Right lung (tissue), 2 donors: ENCODE measurements at regions not wholly inside any gene's neighbourhood (a gene's known extent, or its start where the extent isn't known, plus 50 kb on each side); places are given as distances from the start of the nearest gene placed in this dataset.
A peak's percentile ranks its signal among the peaks of the same experiment; 100 is the strongest.
"Not testable (repeated sequence)": the region's sequence is repeated elsewhere in the genome, so short reads cannot be mapped to it uniquely, and the experiment has no call there.

Experiments used
- DNase-seq, 2 donors: peaks; one replicate each; pipeline ENCODE4 v3.0.0-alpha.2; 2013

DNA sequence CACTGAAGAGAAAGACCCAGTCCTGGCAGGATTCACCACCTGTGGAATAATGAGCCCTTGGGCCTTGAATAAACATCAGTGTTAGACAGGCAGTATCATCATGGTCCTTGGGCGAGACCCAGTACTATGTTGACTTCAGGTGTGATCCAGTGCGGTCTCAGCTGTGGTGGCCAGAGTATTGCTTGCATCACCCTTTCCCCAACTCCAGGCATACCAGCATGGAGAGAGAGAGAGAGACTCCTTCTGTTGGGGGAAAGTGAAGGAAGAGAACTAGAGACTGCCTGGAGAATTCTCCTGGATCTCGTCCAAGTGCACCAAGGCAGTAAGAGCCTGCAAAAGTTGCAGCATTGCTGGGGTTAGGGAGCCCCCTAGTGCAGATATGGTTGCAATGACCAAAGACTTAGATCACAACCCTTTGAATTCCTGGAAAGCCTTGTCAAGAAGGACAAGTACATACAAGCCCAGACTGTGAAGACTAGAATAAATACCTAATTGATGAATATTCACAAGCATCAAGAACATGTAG is 61.1 kb upstream of the VAMP7 start:
- peak; percentile 38 to 60 for DNase-seq

DNA sequence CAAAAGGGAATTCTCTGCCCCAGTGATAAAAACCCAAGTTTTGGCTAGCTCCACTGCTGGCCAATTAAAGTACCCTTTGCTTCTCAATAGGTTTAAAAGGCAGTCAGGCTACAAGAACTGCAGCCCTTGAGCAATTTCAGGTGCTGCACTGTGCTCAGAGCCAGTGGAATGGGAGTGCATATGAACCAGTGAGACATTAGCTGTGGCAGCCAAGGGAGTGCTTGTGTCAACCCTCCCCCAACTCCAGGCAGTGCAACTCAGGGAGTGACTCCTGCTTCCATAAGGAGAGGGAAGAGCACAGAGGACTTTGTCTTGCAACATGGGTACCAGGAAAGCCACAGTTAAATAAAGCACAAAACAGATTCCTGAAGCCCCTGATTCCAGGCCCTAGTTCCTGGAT is 61.6 kb upstream of the VAMP7 start:
- DNase-seq = no peak

DNA sequence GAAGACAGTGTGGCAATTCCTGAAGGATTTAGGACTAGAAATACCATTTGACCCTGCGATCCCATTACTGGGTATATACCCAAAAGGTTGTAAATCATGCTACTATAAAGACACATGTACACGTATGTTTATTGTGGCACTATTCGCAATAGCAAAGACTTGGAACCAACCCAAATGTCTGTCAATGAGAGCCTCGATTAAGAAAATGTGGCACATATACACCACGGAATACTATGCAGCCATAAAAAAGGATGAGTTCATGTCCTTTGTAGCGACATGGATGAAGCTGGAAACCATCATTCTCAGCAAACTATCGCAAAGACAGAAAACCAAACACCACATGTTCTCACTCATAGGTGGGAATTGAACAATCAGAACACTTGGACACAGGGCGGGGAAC is 66.8 kb upstream of the VAMP7 start:
- DNase-seq = not testable (repeated sequence)

DNA sequence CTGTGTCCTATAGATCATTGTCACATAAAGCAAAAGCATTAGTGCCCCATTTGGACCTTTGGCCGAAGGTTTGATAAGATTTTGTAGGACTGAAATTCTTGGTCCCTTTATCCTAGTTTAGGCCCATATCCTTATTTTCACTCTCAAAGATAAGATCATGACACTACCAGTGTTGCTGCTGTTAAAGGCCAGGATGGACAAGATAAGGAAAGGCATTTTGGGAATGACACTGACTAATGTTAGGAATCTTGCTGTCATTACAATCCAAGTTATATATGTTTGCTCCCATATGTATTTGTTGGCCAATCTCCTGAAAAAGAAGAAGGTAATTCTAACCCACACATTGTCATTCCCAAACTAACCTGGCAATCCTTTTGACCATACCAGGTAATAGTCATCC is 101.3 kb upstream of the VAMP7 start:
- no peak for DNase-seq

DNA sequence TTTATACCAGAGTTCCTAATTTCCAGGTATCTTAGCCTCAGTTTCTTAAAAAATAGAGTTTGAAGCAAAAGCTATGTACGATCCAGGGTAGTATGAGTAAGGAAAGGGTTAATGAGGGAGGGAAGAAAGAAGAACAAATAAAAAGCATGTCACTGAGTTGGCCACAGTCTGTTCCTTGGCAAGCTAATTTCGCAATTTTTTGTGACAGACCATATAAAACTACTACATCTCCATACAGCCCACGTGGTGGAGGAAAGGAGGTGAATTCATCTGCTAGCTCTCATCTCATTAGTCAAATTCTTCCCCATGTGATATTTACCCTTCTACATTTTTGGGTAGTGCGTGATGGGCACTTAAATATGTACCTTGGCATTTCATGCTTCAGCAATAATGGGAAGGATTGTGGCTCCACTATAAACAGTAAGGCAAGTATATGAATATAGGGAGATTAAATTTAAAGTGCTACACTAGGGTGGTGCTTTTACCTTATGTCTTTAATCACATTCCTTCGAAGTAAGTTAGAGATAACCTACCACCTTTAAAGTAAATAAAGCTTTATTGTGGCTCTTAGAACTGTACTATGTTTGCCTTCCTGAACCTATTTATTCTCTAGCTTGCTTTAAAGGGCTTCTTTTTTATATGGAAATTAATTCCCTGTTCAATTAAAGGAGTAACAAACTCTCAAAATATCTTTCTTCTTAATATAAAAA is 102.1 kb upstream of the VAMP7 start:
- DNase-seq = no peak

DNA sequence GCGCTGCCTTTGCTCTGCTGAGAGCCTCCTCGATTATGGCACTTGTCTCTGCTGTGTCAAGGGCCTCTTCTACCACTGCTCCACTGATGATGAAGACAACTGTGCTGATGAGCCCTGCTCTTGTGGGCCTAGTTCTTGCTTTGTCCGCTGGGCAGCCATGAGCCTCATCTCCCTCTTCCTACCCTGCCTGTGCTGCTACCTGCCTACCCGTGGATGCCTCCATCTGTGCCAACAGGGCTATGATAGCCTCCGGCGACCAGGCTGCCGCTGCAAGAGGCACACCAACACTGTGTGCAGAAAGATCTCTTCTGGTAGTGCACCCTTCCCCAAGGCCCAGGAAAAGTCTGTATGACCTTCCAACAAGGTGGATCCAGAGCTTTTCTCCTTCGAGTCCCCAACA is 106.8 kb upstream of the VAMP7 start:
- no peak for DNase-seq

DNA sequence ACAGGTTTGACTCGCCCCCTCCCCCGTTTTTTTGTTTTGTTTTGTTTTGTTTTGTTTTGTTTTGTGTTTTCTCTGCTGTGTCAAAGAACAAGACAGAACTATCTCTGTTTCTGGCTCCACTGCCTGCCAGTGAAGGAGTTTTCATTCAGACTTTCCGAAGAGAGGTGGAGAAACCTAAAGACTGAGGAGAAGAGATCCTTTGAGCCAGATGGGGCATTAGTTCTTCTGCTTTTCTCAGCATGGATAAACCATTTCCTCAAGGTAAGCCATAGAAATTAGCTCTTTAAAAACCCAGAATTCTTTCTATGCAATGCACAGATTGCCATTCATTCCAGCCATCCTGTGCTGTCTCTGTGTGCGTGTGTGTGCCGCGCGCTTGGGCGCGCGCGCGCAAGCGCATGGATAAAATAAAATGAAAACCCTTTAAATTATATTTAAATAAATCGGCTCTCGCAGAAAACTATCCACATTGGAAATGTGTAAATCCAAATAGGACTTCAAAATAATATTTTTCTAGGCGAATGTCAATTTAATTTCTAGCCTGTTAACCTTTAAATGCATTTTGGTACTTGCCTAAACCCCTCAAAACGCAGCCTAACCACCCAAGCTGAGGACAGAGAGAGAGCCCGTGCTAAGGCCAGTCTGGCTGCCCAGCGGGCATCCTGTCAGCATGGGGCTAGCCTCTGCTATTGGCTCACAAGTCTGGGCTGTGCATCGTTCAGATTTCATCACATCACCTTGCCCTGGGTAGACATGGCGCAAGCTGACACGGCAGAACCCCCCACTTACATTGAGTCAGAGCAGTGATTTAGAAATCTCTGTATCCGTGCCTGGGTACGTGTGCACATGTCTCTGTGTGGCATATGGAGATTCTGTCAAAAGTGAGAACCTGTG is 113.0 kb upstream of the VAMP7 start:
- no peak for DNase-seq

DNA sequence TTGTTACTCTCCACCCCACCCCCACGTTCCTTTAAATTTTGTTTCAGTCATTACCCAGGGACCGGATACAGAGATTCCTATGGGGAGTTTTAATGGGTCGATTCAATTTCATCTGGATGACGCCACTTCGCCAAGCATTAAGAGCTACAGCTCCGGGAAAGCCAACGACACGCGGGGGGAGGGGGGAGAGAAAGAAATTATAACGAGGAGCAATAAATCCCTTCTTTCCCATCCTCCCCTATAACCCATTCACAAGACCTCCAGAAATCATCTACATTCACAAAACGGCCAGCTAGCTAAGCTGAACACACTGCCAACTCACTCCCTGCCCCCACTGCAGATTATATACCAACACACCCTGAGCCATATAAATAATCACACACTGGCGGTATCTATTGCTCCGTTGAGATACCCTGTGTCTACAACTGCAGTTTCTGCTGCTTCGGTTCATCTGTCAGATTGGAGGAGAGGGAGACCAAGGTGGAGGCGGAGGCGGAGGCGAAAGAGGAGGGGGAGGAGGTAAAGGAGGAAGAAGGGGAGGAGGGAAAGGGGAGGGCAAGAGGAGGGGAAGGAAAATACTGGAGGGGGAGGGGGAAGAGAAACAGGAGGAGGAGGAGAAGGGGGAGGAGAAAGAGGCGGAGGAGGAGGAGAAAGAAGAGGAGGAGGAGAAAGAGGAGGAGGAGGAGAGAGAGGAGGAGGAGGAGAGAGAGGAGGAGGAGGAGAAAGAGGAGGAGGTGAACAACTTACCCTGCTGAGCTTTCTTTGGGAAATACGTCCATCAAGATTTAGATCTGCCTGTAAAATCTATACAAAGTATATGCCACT is 113.9 kb upstream of the VAMP7 start:
- peak; percentile 60 to 76 for DNase-seq

DNA sequence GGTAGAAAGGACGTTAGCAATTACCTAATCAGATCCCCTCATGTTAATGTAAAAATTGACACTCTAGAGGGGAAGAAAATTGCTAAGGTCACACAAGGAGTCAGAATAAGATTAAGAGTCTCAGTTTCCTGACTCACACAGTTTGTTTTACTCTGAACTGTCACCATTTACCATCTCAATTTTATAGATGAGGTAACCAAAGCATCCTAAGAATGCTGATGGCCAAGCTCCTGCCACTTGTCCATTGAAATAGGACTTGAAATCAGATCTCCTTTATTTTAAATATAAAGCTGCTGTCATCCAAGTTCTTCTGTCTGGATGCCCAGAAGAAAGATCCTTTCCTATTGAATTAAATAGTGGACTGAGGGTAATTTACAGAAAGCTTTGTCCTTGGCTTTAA is 114.8 kb upstream of the VAMP7 start:
- no peak for DNase-seq

DNA sequence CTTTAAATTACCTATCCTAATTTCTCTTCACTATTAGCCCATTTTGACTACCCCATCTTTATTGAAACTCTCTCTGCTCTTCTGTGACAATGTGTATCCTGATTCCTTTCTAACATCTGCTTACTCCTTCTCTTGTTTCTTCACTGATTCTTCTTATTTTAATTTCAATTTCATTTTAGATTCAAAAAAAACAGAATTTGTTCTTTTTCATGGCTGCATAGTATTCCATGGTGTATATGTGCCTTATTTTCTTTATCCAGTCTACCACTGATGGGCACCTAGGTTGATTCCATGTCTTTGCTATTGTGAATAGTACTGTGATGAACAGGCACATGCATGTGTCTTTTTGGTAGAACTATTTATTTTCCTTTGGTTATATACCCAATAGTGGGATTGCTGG is 120.0 kb upstream of the VAMP7 start:
- no peak for DNase-seq

DNA sequence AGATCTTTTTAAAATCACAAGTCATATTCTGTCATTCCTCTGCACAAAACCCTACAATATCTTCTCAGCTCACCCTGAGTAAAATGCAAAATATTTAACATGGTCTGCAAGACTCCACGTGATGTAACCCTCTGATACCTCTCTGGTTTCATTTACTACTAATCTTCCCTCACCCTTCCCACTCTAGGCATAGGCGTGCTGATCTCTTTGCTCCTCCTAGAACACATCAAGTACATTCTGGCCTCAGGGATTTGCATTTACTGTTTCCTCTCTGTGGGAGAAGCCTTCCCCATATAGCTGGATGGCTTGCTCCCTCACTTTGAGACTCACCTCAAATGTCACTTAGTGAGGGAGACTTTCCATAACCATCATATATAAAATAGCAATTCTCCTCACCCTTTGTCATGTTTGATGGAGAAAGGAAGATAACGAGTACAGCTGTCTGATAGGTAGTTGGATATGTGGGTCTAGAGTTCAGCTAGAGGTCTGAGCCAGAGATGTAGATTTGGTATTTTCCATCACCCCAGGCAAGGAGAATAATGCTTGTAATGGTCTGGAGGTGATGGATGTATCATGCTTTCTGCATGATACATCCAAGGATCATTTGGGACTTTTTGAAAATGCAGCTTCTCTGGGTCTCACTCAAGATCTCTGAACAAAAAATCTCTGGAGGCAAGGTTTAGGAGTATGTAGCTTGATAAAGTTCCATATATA is 123.9 kb upstream of the VAMP7 start:
- no peak for DNase-seq

DNA sequence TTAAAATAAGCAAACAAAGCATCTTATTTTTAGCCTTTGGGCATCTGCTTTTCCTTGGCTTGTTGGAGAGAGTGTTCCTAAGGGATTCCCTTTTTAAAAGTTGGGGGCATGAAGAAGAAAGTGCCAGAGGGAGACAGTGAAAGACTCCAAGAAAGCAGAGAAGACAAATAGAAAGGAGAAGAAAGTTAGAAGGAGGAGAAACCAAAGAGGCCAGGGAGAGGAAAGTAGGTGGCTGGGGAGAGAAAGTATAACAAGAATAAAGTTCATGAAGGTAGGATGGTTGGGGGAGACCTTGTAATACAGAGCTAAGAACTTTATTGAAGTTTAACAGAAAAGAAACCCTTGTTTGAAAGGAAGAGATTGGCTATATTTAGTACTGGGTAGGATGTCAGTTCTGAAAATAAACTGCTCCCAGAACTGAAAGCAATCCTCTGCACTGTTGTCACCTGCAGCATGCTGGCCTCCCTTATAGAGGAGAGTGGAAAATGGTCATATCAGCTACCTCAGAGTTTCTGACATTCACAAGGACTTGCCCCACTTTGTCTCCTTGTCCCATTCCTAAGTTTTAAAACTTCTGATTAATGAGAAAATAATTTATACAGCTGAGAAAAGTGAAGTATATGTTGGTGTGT is 125.3 kb upstream of the VAMP7 start:
- DNase-seq = no peak

DNA sequence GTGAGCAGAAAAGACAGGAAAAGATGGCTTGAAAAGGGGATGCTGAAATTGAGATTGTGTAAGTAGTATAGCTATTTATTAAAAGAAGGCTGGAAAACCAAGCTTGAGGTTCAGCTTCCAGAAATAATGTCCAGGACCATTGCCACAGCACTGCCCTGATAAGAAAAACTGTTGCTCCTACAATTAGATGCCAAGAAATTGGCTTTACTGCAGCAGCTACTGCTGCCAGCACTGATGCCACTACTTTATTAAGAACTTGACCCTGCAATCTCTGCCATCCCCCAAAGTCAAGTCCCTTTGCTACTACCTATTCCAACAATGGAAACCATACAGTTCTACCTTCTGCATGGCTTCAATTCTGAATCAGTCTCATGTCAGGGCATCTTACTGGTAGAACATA is 130.0 kb upstream of the VAMP7 start:
- DNase-seq = no peak

DNA sequence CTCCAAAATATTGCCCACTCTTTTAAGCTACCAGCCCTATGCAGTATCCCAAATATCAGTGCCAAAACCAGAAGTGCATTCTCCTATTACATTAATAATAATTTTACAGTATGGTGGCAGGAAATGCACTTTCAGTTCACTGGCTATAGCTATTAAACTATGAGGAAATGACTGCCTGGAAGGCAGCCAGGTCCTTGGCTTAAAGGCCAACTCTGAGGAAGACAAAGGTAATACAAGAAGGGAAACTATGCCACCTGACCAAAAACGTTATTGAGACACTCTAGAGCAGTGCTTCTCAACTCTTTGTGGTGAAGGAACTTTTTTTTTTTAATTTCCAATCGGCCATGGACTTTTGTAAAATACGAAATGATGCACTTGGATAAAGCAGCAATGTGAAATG is 133.6 kb upstream of the VAMP7 start:
- DNase-seq = no peak

DNA sequence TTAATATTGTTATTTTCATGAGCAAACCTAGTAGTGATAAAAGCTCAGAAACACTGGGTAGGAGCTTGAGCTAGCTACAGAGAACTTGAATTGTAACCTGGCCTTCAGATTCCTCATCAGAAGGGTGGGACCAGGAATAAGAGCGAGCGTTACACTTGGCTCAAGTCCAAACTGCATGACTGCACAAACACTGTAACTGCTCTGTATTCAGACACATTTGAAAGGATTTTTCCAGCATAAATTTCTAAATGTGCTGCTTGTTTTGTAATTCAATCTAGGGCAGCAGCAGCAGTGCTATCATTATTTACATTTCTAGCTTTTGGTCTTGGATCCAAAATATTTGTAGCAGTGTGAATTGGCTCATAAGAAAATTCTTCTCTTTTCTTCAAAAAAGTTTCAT is 133.0 kb upstream of the TMLHE start:
- no peak for DNase-seq

DNA sequence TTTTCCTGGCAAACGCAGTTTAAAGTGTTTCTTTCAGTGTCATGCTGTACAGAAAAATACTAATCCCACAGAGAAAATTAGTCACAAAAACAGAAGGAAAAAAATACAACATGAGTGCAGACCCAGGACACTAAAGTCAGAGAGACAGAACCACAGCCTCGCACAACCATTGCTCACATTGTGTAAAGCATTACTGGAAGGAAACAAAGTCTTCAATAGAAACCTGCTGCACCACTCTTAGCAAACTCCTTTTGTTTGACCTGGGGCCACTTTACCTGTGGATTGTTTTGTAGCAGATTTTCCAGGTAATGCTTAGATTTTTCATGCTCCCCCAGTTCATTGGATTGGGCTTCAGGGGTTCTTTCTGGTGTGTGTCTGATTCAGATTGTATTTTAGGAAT is 131.8 kb upstream of the TMLHE start:
- DNase-seq = no peak

DNA sequence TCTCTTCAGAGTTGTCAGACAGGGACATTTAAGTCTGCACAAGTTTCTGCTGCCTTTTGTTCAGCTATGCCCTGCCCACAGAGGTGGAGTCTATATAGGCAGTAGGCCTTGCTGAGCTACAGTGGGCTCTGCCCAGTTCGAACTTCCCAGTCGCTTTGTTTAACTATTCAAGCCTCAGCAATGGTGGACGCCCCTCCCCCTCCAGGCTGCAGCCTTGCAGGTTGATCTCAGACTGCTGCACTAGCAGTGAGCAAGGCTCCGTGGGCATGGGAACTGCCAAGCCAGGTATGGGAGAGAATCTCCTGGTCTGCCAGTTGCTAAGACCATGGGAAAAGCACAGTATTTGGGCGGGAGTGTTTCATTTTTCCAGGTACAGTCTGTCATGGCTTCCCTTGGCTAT is 115.6 kb upstream of the TMLHE start:
- not testable (repeated sequence) for DNase-seq

DNA sequence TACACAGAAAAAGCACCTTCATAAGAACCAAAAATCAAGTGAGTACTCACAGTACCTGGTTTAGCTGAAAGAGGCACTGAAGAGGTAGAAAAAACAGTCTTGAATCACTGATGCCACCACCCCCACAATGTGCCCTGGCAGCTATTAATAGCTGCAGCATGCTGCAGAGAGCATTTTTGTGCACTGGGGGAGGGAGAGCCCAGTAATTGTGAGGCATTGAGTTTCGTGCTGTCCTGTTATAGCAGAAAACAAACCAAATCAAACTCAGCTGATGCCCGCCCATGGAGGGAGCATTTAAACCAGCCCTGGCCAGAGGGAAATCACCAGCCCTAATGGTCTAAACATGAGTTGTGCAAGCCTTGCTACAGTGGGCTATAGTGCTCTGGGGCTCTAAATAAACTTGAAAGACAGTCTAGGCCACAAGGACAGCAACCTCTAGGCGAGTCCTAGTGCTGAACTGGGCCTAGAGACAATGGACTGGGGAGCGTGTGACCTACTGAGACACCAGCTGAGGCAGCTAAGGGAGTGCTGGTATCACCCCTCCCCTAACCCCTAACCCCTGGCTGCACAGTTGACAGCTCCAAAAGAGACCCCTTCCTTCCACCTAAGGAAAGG is 106.3 kb upstream of the TMLHE start:
- DNase-seq = no peak

DNA sequence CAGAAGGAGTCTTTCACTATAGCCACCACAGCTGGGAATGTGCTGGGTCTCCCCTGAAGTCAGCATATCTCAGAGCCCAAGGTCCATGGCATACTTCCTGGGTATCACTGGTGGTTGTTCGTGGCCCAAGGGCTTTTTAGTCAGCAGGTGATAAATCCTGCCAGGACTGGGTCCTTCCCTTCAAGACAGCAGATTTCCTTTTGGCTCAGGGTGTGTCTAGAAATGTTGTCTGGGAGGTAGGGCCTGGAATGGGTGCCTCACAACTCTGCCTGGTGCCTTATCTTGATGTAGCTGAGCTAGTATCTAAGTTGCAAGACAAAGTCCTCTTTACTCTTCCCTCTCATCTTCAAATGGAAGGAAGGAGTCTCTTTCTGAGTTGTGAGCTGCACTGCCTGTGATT is 102.4 kb upstream of the TMLHE start:
- no peak for DNase-seq

DNA sequence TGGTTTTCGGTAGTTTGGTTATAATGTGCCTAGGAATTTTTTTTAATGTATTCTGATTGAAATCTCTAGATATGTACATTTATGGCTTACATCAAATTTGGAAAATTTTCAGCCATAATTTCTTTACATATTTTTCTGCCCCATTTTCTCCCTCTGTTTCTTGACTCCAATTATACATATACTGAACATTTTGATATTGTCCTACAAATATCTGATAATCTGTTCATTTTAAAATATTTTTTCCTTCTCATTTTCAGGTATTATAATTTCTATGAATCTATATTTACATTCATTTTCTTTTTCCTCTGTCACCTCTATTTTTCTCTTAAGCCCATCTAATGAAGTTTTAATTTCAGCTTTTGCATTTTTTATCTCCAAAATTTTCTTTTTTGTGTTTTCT is 82.7 kb upstream of the TMLHE start:
- DNase-seq = no peak

DNA sequence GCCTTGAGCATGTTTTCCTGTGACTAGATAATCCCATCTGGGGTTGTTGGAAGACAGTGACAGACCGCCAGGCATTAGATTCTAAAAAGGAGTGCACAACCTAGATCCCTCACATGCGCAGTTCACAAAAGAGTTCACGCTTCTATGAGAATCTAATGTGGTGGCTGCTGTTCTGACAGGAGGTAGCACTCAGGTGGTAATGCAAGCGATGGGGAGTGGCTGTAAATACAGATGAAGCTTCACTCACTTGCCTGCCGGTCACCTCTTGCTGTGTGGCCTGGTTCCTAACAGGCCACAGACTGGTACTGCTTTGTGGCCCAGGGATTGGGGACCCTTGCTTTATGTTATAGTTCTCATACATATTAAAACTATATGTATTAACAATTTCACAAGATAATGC is 81.9 kb upstream of the TMLHE start:
- no peak for DNase-seq
